Peyer's patch (tissue), 4 donors: ENCODE measurements at regions not wholly inside any gene's neighbourhood (a gene's known extent, or its start where the extent isn't known, plus 50 kb on each side); places are given as distances from the start of the nearest gene placed in this dataset.

Experiments used
- DNase-seq, 3 donors: peaks; one replicate each; pipeline ENCODE4 v3.0.0-alpha.2; 2017 to 2019
- H3K27ac ChIP-seq, 4 donors: fragments of 200-600 bp; sonication (generic); one replicate each; pipeline ENCODE4 v1.5.1; 2016 to 2019
- H3K27me3 ChIP-seq, 2 donors: fragments of 200-600 bp; sonication (generic); one replicate each; pipeline ENCODE4 v1.5.1; 2019
- H3K36me3 ChIP-seq, 3 donors: fragments of 200-600 bp; sonication (generic); one replicate each; pipeline ENCODE4 v1.5.1; 2016 to 2019
- H3K4me1 ChIP-seq, 4 donors: fragments of 200-600 bp; sonication (generic); one replicate each; pipeline ENCODE4 v1.5.1; 2016 to 2019
- H3K4me3 ChIP-seq, 4 donors: fragments of 200-600 bp; sonication (generic); 1 replicate in 3 of 4; 2 replicates in 1 of 4; pipeline ENCODE4 v1.5.1; 2016 to 2019; ENCODE audit warnings: mild to moderate bottlenecking in 1 of 4
- H3K9me3 ChIP-seq, 4 donors: fragments of 200-600 bp; sonication (generic); one replicate each; pipeline ENCODE4 v1.5.1; 2016 to 2019; ENCODE audit warnings: mild to moderate bottlenecking in 1 of 4
- CTCF ChIP-seq, 6 experiments: fragments of 450-650 bp in 4 of 6; fragments of 200-600 bp in 2 of 6; sonication (generic) in 1 of 6; IDR thresholded peaks; one replicate each; pipeline ENCODE4 v1.5.1; 2017 to 2019; ENCODE audit warnings: antibody characterized with exemption in 6 of 6, mild to moderate bottlenecking in 3 of 6, moderate library complexity in 1 of 6
- POLR2A ChIP-seq, 2 donors: fragments of 450-650 bp; IDR thresholded peaks; one replicate each; pipeline ENCODE4 v1.5.1; 2017; ENCODE audit warnings: antibody characterized with exemption in 2 of 2, mild to moderate bottlenecking in 2 of 2, moderate library complexity in 2 of 2

GRCh38 chr2:8316356-8316755 is 365.5 kb upstream of the ID2 start:
- H3K9me3 ChIP-seq = no peaks in the 10 kb centered on the region
- H3K4me1 ChIP-seq = peaks cover 0 to 12% (median 0%) of the 10 kb centered on the region in 4 donors
- no peaks in the 10 kb centered on the region for H3K27me3 ChIP-seq
- no peaks in the 10 kb centered on the region for H3K36me3 ChIP-seq
- H3K4me3 ChIP-seq = no peak overlapping the region
- TF ChIP-seq CTCF (IDR thresholded peaks at IDR 0.05) (no peak), POLR2A (IDR thresholded peaks at IDR 0.05) (no peak)
- no peak overlapping the region for H3K27ac ChIP-seq
- DNase-seq = no peak

DNA sequence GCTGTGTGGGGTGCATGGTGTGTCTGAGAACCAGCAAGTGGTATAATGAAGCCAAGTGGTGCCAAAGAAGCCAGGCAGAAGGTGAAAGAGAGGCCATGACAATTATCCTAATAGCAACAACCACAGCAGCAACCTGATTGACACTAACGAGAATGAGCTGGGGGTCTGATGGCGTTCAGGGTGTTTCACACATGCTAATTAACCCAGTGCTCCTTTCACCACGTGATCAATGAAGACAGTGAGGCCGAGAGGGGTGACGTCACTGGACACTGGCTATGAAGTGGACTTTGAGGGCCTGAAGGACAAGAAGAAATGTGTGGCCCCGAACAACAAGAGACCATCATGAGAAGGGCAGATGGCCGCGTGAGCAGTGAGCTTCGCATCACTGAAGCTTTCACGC is 364.4 kb upstream of the ID2 start:
- Histone ChIP-seq H3K9me3 (no peaks in the 10 kb centered on the region), H3K27me3 (no peaks in the 10 kb centered on the region), H3K36me3 (no peaks in the 10 kb centered on the region), H3K27ac (no peak overlapping the region), H3K4me1 (peaks cover 0 to 9% (median 0%) of the 10 kb centered on the region in 4 donors), H3K4me3 (no peak overlapping the region)
- DNase-seq = no peak
- TF ChIP-seq CTCF (IDR thresholded peaks at IDR 0.05) (no peak), POLR2A (IDR thresholded peaks at IDR 0.05) (no peak)

DNA sequence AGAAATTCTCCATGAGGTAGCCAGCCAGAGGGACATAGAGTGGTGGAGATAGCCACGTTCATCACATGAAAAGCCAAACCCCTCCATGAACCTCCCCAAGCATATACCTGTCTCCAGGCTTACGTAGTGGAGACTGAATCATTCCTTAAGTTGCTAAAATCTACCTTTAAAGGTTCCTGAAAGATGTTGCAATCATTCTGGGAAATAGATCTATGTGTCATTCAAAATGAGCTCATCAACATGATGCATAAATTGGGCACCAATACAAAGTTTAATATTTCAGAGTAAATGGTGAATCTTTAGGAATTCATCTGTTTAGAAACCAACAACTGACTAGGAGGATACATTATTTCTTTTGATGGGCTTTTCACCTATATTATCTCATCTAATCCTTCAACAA is 362.6 kb upstream of the ID2 start:
- no peak for TF ChIP-seq CTCF (IDR thresholded peaks at IDR 0.05)
- no peak for TF ChIP-seq POLR2A (IDR thresholded peaks at IDR 0.05)
- Histone ChIP-seq H3K27ac (no peak overlapping the region), H3K4me3 (no peak overlapping the region)

GRCh38 chr2:8320311-8321066 is 361.4 kb upstream of the ID2 start:
- TF ChIP-seq CTCF (IDR thresholded peaks at IDR 0.05) (no peak), POLR2A (IDR thresholded peaks at IDR 0.05) (no peak)
- H3K9me3 ChIP-seq = no peaks in the 10 kb centered on the region
- no peaks in the 10 kb centered on the region for H3K27me3 ChIP-seq
- no peak overlapping the region for H3K27ac ChIP-seq
- no peaks in the 10 kb centered on the region for H3K4me1 ChIP-seq
- no peaks in the 10 kb centered on the region for H3K36me3 ChIP-seq
- H3K4me3 ChIP-seq = no peak overlapping the region
- DNase-seq = no peak

More for the DNA sequence above, 362.6 kb upstream of the ID2 start:
- Histone ChIP-seq H3K4me1 (no peaks in the 10 kb centered on the region), H3K36me3 (no peaks in the 10 kb centered on the region), H3K9me3 (no peaks in the 10 kb centered on the region), H3K27me3 (no peaks in the 10 kb centered on the region)
- DNase-seq = no peak

- no peaks in the 10 kb centered on the region for H3K4me1 ChIP-seq
- H3K27ac ChIP-seq = no peak overlapping the region
- H3K9me3 ChIP-seq = no peaks in the 10 kb centered on the region
- no peak for DNase-seq
- H3K36me3 ChIP-seq = no peaks in the 10 kb centered on the region
- H3K27me3 ChIP-seq = no peaks in the 10 kb centered on the region
- TF ChIP-seq CTCF (IDR thresholded peaks at IDR 0.05) = no peak
- no peak for TF ChIP-seq POLR2A (IDR thresholded peaks at IDR 0.05)
- H3K4me3 ChIP-seq = no peak overlapping the region
Measured at GRCh38 chr2:8322634-8323033, 359.2 kb upstream of the ID2 start.
